Thyroid gland (tissue), 4 donors: ENCODE measurements at regions not wholly inside any gene's neighbourhood (a gene's known extent, or its start where the extent isn't known, plus 50 kb on each side); places are given as distances from the start of the nearest gene placed in this dataset.

Experiments used
- CTCF ChIP-seq, 6 experiments: fragments of 200-600 bp in 3 of 6; fragments of 450-650 bp in 3 of 6; sonication (generic) in 3 of 6; IDR thresholded peaks; one replicate each; pipeline ENCODE4 v1.5.1; 2016 to 2019; ENCODE audit warnings: antibody characterized with exemption in 6 of 6, mild to moderate bottlenecking in 2 of 6, inconsistent platforms in 1 of 6, moderate library complexity in 1 of 6
- POLR2A ChIP-seq, 2 donors: fragments of 450-650 bp; IDR thresholded peaks; one replicate each; pipeline ENCODE4 v1.6.1; 2017; ENCODE audit warnings: antibody characterized with exemption in 2 of 2, mild to moderate bottlenecking in 2 of 2, moderate library complexity in 1 of 2

- no peak for TF ChIP-seq CTCF (IDR thresholded peaks at IDR 0.05)
- no peak for TF ChIP-seq POLR2A (IDR thresholded peaks at IDR 0.05)
These were observed 649.6 kb downstream of the KCTD16 start for GRCh38 chr5:144820278-144820677.
